ENCODE measurements at regions not wholly inside any gene's neighbourhood (a gene's known extent, or its start where the extent isn't known, plus 50 kb on each side); places are given as distances from the start of the nearest gene placed in this dataset.

DNA sequence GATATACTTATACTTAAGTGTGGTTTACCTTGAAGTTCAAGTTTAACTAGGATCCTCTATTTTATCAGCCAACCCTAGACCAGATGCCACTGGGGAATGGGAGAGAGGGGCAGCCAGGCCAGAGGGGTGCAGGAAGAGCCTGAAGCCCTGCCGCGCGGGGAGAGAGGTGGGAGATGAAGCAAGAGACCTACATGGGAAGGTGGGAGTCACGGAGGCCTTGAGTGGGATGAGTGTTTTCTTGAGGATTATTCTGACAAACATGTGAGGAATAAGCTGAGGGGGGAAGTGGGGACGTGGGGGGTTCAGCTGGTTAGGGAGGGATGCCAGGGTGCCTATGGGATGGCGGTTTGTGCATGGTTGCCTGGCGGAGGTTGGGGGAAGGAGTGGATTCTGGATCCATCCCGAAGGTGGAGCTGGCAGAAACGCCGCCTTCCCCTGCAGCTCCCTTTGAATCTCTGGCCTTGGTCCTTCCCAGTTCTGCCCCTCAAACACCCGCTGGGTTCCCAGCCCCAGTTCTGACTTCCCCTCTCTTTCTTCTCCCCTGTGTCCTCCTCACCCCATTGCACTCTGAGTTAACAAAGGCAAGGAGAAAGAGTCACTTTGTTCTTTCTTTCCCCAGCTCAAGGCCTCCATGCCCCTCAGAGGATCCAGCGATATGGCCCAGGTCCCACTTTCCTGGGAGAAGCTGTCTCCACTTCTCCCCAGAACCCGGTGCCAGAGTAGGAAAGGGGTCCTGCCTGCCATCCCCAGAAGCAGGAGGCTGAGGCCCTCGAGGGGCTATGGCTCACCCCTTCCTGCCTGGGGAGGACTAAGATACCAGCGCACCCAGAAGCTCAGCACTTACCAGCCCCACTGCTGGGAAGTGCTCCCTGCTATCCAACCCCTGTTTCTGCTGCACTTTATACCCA lies 274.2 kb downstream of the UACA start:
- no peaks in the 10 kb centered on the region for H3K36me3 ChIP-seq (ENCODE audit: insufficient read depth, insufficient read length, low read length)
- H3K9ac ChIP-seq (ENCODE audit: insufficient read length, low read depth), result peak overlapping the region; percentile 7
- peaks cover 7% of the 10 kb centered on the region for H3K4me1 ChIP-seq (ENCODE audit: insufficient read depth, insufficient read length)
- no peaks in the 10 kb centered on the region for H3K9me3 ChIP-seq (ENCODE audit: insufficient read depth, low read length)
- TF ChIP-seq YY1 (IDR thresholded peaks at IDR 0.05; ENCODE audit: insufficient read depth, insufficient read length) (no peak), ZNF274 (IDR thresholded peaks at IDR 0.05; ENCODE audit: low read depth, low read length) (no peak), SUZ12 (IDR thresholded peaks at IDR 0.05; ENCODE audit: extremely low read depth, insufficient read depth, insufficient read length) (no peak)
- H3K27me3 ChIP-seq (ENCODE audit: insufficient read depth, insufficient read length), result no peaks in the 10 kb centered on the region
- DNase-seq (ENCODE audit: low read depth, low spot score), result no peak
- H3K4me3 ChIP-seq (ENCODE audit: insufficient read length, low read depth), result no peak overlapping the region

- no peak overlapping the region for H3K4me3 ChIP-seq (ENCODE audit: insufficient read length, low read depth)
- no peaks in the 10 kb centered on the region for H3K27me3 ChIP-seq (ENCODE audit: insufficient read depth, insufficient read length)
- TF ChIP-seq ZNF274 (IDR thresholded peaks at IDR 0.05; ENCODE audit: low read depth, low read length) (no peak), YY1 (IDR thresholded peaks at IDR 0.05; ENCODE audit: insufficient read depth, insufficient read length) (no peak), SUZ12 (IDR thresholded peaks at IDR 0.05; ENCODE audit: extremely low read depth, insufficient read depth, insufficient read length) (no peak)
- no peaks in the 10 kb centered on the region for H3K36me3 ChIP-seq (ENCODE audit: insufficient read depth, insufficient read length, low read length)
- no peaks in the 10 kb centered on the region for H3K9me3 ChIP-seq (ENCODE audit: insufficient read depth, low read length)
- DNase-seq (ENCODE audit: low read depth, low spot score), result peak; percentile 72
- H3K4me1 ChIP-seq (ENCODE audit: insufficient read depth, insufficient read length), result peaks cover 7% of the 10 kb centered on the region
- no peak overlapping the region for H3K9ac ChIP-seq (ENCODE audit: insufficient read length, low read depth)
Observed at GRCh38 chr15:70488002-70488605, 275.3 kb downstream of the UACA start.

DNA sequence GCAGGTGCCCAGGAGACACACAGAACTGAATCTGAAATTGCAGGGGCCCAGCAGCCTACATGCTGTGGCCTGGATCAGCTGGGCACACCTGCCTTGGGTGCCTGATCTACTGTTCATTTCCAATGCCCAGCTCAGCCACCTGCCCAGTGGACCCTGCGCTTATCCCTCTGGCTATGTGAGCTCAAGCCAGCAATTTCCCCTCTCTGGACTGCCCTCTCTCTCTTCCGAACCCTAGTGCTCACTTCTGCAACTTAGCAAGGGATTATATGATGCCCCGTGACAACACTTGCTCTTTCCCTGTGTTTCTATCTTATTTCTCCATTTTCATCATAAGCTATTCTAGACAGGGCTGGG lies 276.0 kb downstream of the UACA start:
- H3K27me3 ChIP-seq (ENCODE audit: insufficient read depth, insufficient read length), result no peaks in the 10 kb centered on the region
- TF ChIP-seq ZNF274 (IDR thresholded peaks at IDR 0.05; ENCODE audit: low read depth, low read length) (no peak), YY1 (IDR thresholded peaks at IDR 0.05; ENCODE audit: insufficient read depth, insufficient read length) (no peak), SUZ12 (IDR thresholded peaks at IDR 0.05; ENCODE audit: extremely low read depth, insufficient read depth, insufficient read length) (no peak)
- H3K4me1 ChIP-seq (ENCODE audit: insufficient read depth, insufficient read length), result peaks cover 4% of the 10 kb centered on the region

GRCh38 chr15:70486451-70487386 lies 276.6 kb downstream of the UACA start:
- TF ChIP-seq SUZ12 (IDR thresholded peaks at IDR 0.05; ENCODE audit: extremely low read depth, insufficient read depth, insufficient read length), result no peak
- no peak for TF ChIP-seq YY1 (IDR thresholded peaks at IDR 0.05; ENCODE audit: insufficient read depth, insufficient read length)
- TF ChIP-seq ZNF274 (IDR thresholded peaks at IDR 0.05; ENCODE audit: low read depth, low read length), result no peak
- no peak for DNase-seq (ENCODE audit: low read depth, low spot score)
- H3K4me1 ChIP-seq (ENCODE audit: insufficient read depth, insufficient read length), result peaks cover 2% of the 10 kb centered on the region

More for the DNA sequence above, 276.0 kb downstream of the UACA start:
- no peak overlapping the region for H3K4me3 ChIP-seq (ENCODE audit: insufficient read length, low read depth)
- no peak for DNase-seq (ENCODE audit: low read depth, low spot score)
- H3K9ac ChIP-seq (ENCODE audit: insufficient read length, low read depth), result no peak overlapping the region
- H3K36me3 ChIP-seq (ENCODE audit: insufficient read depth, insufficient read length, low read length), result no peaks in the 10 kb centered on the region
- no peaks in the 10 kb centered on the region for H3K9me3 ChIP-seq (ENCODE audit: insufficient read depth, low read length)

DNA sequence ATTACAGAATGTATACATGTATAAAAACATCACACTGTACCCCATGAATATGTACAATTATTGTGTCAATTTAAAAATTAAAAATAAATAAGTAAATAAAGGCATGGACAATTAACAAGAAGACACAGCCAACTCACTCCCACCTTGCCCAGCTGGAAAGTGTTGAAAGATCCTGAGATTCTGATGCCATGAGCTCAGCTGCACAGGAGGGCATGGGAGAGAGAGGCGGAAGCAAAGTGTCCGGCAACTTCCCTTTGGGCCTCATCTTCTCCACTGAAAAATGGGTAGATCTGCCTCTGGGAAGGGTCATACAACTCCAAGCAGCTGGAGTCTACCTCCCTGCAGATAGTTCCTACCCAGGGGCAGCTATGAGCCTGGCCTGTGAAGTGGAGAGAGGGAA lies 277.3 kb downstream of the UACA start:
- Histone ChIP-seq H3K9ac (ENCODE audit: insufficient read length, low read depth) (no peak overlapping the region), H3K36me3 (ENCODE audit: insufficient read depth, insufficient read length, low read length) (no peaks in the 10 kb centered on the region), H3K27me3 (ENCODE audit: insufficient read depth, insufficient read length) (no peaks in the 10 kb centered on the region), H3K4me3 (ENCODE audit: insufficient read length, low read depth) (no peak overlapping the region), H3K4me1 (ENCODE audit: insufficient read depth, insufficient read length) (peaks cover 2% of the 10 kb centered on the region), H3K9me3 (ENCODE audit: insufficient read depth, low read length) (no peaks in the 10 kb centered on the region)
- no peak for TF ChIP-seq SUZ12 (IDR thresholded peaks at IDR 0.05; ENCODE audit: extremely low read depth, insufficient read depth, insufficient read length)
- no peak for TF ChIP-seq YY1 (IDR thresholded peaks at IDR 0.05; ENCODE audit: insufficient read depth, insufficient read length)
- TF ChIP-seq ZNF274 (IDR thresholded peaks at IDR 0.05; ENCODE audit: low read depth, low read length), result no peak
- DNase-seq (ENCODE audit: low read depth, low spot score), result no peak

More at GRCh38 chr15:70486451-70487386, 276.6 kb downstream of the UACA start:
- Histone ChIP-seq H3K36me3 (ENCODE audit: insufficient read depth, insufficient read length, low read length) (no peaks in the 10 kb centered on the region), H3K9ac (ENCODE audit: insufficient read length, low read depth) (no peak overlapping the region), H3K9me3 (ENCODE audit: insufficient read depth, low read length) (no peaks in the 10 kb centered on the region), H3K4me3 (ENCODE audit: insufficient read length, low read depth) (no peak overlapping the region), H3K27me3 (ENCODE audit: insufficient read depth, insufficient read length) (no peaks in the 10 kb centered on the region)

DNA sequence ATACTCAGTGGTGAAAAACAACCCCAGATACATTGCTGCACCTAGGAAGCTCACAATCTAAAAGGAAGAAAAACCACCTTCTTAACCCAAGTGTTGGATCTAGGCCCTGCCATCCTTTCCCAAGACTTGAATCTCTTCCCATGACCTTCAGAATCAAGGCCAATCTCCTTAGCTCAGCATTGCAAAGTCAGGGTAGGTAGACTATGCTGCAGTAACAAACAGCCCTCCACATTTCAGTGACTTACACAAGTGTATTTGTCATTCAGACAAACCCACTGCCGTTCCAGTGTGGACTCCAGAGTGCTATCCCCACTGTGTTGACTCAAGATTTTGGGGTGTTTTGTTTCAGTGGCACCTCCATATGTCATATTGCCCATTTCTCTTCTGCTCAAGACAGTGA lies 278.4 kb downstream of the UACA start:
- Histone ChIP-seq H3K36me3 (ENCODE audit: insufficient read depth, insufficient read length, low read length) (no peaks in the 10 kb centered on the region), H3K27me3 (ENCODE audit: insufficient read depth, insufficient read length) (no peaks in the 10 kb centered on the region), H3K9ac (ENCODE audit: insufficient read length, low read depth) (no peak overlapping the region), H3K9me3 (ENCODE audit: insufficient read depth, low read length) (no peaks in the 10 kb centered on the region), H3K4me3 (ENCODE audit: insufficient read length, low read depth) (no peak overlapping the region), H3K4me1 (ENCODE audit: insufficient read depth, insufficient read length) (peaks cover 2% of the 10 kb centered on the region)
- TF ChIP-seq ZNF274 (IDR thresholded peaks at IDR 0.05; ENCODE audit: low read depth, low read length), result no peak
- TF ChIP-seq SUZ12 (IDR thresholded peaks at IDR 0.05; ENCODE audit: extremely low read depth, insufficient read depth, insufficient read length), result no peak
- TF ChIP-seq YY1 (IDR thresholded peaks at IDR 0.05; ENCODE audit: insufficient read depth, insufficient read length), result no peak
- DNase-seq (ENCODE audit: low read depth, low spot score), result no peak

Data from NT2/D1 (cell line).